ENCODE measurements at regions not wholly inside any gene's neighbourhood (a gene's known extent, or its start where the extent isn't known, plus 50 kb on each side); places are given as distances from the start of the nearest gene placed in this dataset.

- Histone ChIP-seq H3K27ac (ENCODE audit: low read depth, low read length) (no peak overlapping the region), H4K20me1 (ENCODE audit: insufficient read depth) (no peaks in the 10 kb centered on the region), H3K36me3 (ENCODE audit: control insufficient read depth in 1 of 2, insufficient read depth in 2 of 2, low read length in 2 of 2) (no peaks in the 10 kb centered on the region), H3K27me3 (ENCODE audit: insufficient read depth, low read length) (no peaks in the 10 kb centered on the region), H3K4me1 (ENCODE audit: control insufficient read depth in 1 of 2, insufficient read depth in 2 of 2, low read length in 2 of 2) (no peaks in the 10 kb centered on the region), H3K9me2 (ENCODE audit: insufficient read depth) (no peaks in the 10 kb centered on the region), H2AFZ (ENCODE audit: low read depth, low read length, poor library complexity, severe bottlenecking) (no peak overlapping the region), H3K9ac (ENCODE audit: low read length) (no peak overlapping the region), H3K79me2 (ENCODE audit: insufficient read depth, low read length) (no peaks in the 10 kb centered on the region), H3K4me3 (replicated peaks in 1 of 2; ENCODE audit: low read depth in 1 of 2, low read length in 2 of 2) (no peak overlapping the region), H3K4me2 (ENCODE audit: low read length) (no peak overlapping the region), H3K9me3 (ENCODE audit: control insufficient read depth in 1 of 2, insufficient read depth in 1 of 2, low read depth in 1 of 2, low read length in 2 of 2) (no peaks in the 10 kb centered on the region)
- intact Hi-C loops (cut with micrococcal nuclease) = no loop called here
- ChIA-PET RAD21 (ENCODE audit: low non-redundant PET in 1 of 2, low total read pairs in 2 of 2, uncharacterized antibody in 2 of 2, unreplicated experiment in 2 of 2) (no interaction called here), POLR2A (no interaction called here), CTCF (no interaction called here)
- BruUV-seq (replicated peaks) = no TSS peak
- TF ChIP-seq JUND (IDR thresholded peaks at IDR 0.05) (no peak), ATF3 (IDR thresholded peaks at IDR 0.05) (no peak), YY1 (IDR thresholded peaks at IDR 0.05; ENCODE audit: extremely low read depth, insufficient replicate concordance, low read depth, low read length) (no peak), POLR2A (IDR thresholded peaks at IDR 0.05; ENCODE audit: borderline replicate concordance, extremely low read depth, insufficient read depth, insufficient read length) (no peak), ZFX (IDR thresholded peaks at IDR 0.05) (no peak), CBX3 (IDR thresholded peaks at IDR 0.05; ENCODE audit: low read depth) (no peak)
- DNase-seq (ENCODE audit: low read depth, low spot score) (no peak), ATAC-seq (no peak)
These were observed 438.4 kb downstream of the EFNA5 start for GRCh38 chr5:107232293-107232692.

GRCh38 chr5:107231191-107231590 is 439.5 kb downstream of the EFNA5 start:
- TF ChIP-seq RAD21 (IDR thresholded peaks at IDR 0.05; ENCODE audit: low read depth) (no peak), CTCF (IDR thresholded peaks at IDR 0.05 in 2 of 3, conservative IDR thresholded peaks at IDR 0.05 in 1 of 3; ENCODE audit: borderline replicate concordance in 1 of 3, insufficient read depth in 1 of 3, low read depth in 2 of 3, low read length in 2 of 3) (no peak), YY1 (IDR thresholded peaks at IDR 0.05; ENCODE audit: extremely low read depth, insufficient replicate concordance, low read depth, low read length) (no peak)
- no peak for DNase-seq (ENCODE audit: low read depth, low spot score)
- Histone ChIP-seq H3K4me3 (replicated peaks in 1 of 2; ENCODE audit: low read depth in 1 of 2, low read length in 2 of 2) (no peak overlapping the region), H3K27me3 (ENCODE audit: insufficient read depth, low read length) (no peaks in the 10 kb centered on the region), H2AFZ (ENCODE audit: low read depth, low read length, poor library complexity, severe bottlenecking) (no peak overlapping the region), H3K4me1 (ENCODE audit: control insufficient read depth in 1 of 2, insufficient read depth in 2 of 2, low read length in 2 of 2) (no peaks in the 10 kb centered on the region), H3K9me3 (ENCODE audit: control insufficient read depth in 1 of 2, insufficient read depth in 1 of 2, low read depth in 1 of 2, low read length in 2 of 2) (no peaks in the 10 kb centered on the region), H4K20me1 (ENCODE audit: insufficient read depth) (no peaks in the 10 kb centered on the region), H3K79me2 (ENCODE audit: insufficient read depth, low read length) (no peaks in the 10 kb centered on the region), H3K9ac (ENCODE audit: low read length) (no peak overlapping the region), H3K9me2 (ENCODE audit: insufficient read depth) (no peaks in the 10 kb centered on the region), H3K27ac (ENCODE audit: low read depth, low read length) (no peak overlapping the region), H3K36me3 (ENCODE audit: control insufficient read depth in 1 of 2, insufficient read depth in 2 of 2, low read length in 2 of 2) (no peaks in the 10 kb centered on the region), H3K4me2 (ENCODE audit: low read length) (no peak overlapping the region)
- ATAC-seq = no peak
- ChIA-PET RAD21 (ENCODE audit: low non-redundant PET in 1 of 2, low total read pairs in 2 of 2, uncharacterized antibody in 2 of 2, unreplicated experiment in 2 of 2) (no interaction called here), POLR2A (no interaction called here), CTCF (no interaction called here)
- BruUV-seq (replicated peaks) = no TSS peak
- intact Hi-C loops (cut with micrococcal nuclease) = no loop called here

Measured in HCT116 (cell line).